WTC11 (cell line): ENCODE measurements at regions not wholly inside any gene's neighbourhood (a gene's known extent, or its start where the extent isn't known, plus 50 kb on each side); places are given as distances from the start of the nearest gene placed in this dataset.

ENCODE experiments used
- ATAC-seq: fragments of 200-7000 bp; cut with Tn5 transposase; 2 replicates; pipeline ENCODE4 v1.10.0; 2021; ENCODE audit warnings: mild to moderate bottlenecking, moderate library complexity
- CTCF ChIA-PET: fragments of 300-600 bp; sonication (Branson Sonifier 250); formaldehyde crosslinking; loops from one replicate; lab custom pipeline; 2021; ENCODE audit warnings: antibody characterized with exemption; lab: Charles Lee
- POLR2A ChIA-PET: fragments of 350-600 bp; sonication (Branson Sonifier 250); formaldehyde crosslinking; loops from one replicate; lab custom pipeline; 2021; ENCODE audit warnings: antibody characterized with exemption; lab: Charles Lee
- DNase-seq: peaks from one replicate; pipeline ENCODE4 v3.0.0; 2021; ENCODE audit warnings: low spot score
- H3K27ac Mint-ChIP-seq: 2 replicates; pipeline ENCODE4 v1.8.0; 2021; ENCODE audit warnings: mixed read lengths
- H3K27me3 Mint-ChIP-seq: 2 replicates; pipeline ENCODE4 v1.8.0; 2021; ENCODE audit warnings: low read depth, mild to moderate bottlenecking, moderate library complexity, mixed read lengths
- H3K36me3 Mint-ChIP-seq: 2 replicates; pipeline ENCODE4 v1.8.0; 2021; ENCODE audit warnings: mixed read lengths
- H3K4me1 Mint-ChIP-seq: 2 replicates; pipeline ENCODE4 v1.8.0; 2022; ENCODE audit warnings: mixed read lengths
- H3K4me3 Mint-ChIP-seq: 2 replicates; pipeline ENCODE4 v1.8.0; 2021; ENCODE audit warnings: mild to moderate bottlenecking, moderate library complexity, mixed read lengths
- H3K9me3 Mint-ChIP-seq: 2 replicates; pipeline ENCODE4 v1.8.0; 2021; ENCODE audit warnings: mixed read lengths
- CBFB ChIP-seq: sonication (generic); formaldehyde crosslinking; IDR thresholded peaks from 2 replicates; pipeline ENCODE4 v1.8.1; 2022; ENCODE audit warnings: mild to moderate bottlenecking, low read depth, missing genetic modification reagents
- CREM ChIP-seq: sonication (generic); formaldehyde crosslinking; IDR thresholded peaks from 2 replicates; pipeline ENCODE4 v1.8.1; 2022; ENCODE audit warnings: mild to moderate bottlenecking, missing genetic modification reagents, moderate library complexity
- ESRRA ChIP-seq: sonication (generic); formaldehyde crosslinking; IDR thresholded peaks from 2 replicates; pipeline ENCODE4 v1.8.1; 2022; ENCODE audit warnings: mild to moderate bottlenecking, missing genetic modification reagents, borderline replicate concordance
- ETV6 ChIP-seq: sonication (generic); formaldehyde crosslinking; IDR thresholded peaks from 2 replicates; pipeline ENCODE4 v1.8.1; 2022; ENCODE audit warnings: mild to moderate bottlenecking, missing genetic modification reagents
- FOXP1 ChIP-seq: sonication (generic); formaldehyde crosslinking; IDR thresholded peaks from 2 replicates; pipeline ENCODE4 v1.8.0; 2022; ENCODE audit warnings: missing genetic modification reagents, mild to moderate bottlenecking, moderate library complexity, borderline replicate concordance
- GABPB1 ChIP-seq: sonication (generic); formaldehyde crosslinking; IDR thresholded peaks from 2 replicates; pipeline ENCODE4 v1.8.1; 2023; ENCODE audit warnings: mild to moderate bottlenecking, missing genetic modification reagents
- MXD4 ChIP-seq: fragments of 250-450 bp; sonication (Bioruptor Pico); IDR thresholded peaks from 2 replicates; pipeline ENCODE4 v1.8.0; 2021; ENCODE audit warnings: mild to moderate bottlenecking, moderate library complexity, borderline replicate concordance
- NFATC4 ChIP-seq: fragments of 250-450 bp; sonication (Bioruptor Pico); IDR thresholded peaks from 2 replicates; pipeline ENCODE4 v1.9.0; 2021; ENCODE audit warnings: mild to moderate bottlenecking
- RELA ChIP-seq: sonication (generic); formaldehyde crosslinking; IDR thresholded peaks from 2 replicates; pipeline ENCODE4 v1.8.1; 2022; ENCODE audit warnings: missing genetic modification reagents, mild to moderate bottlenecking, borderline replicate concordance
- TP53 ChIP-seq: sonication (generic); formaldehyde crosslinking; IDR thresholded peaks from 2 replicates; pipeline ENCODE4 v1.8.1; 2023; ENCODE audit warnings: mild to moderate bottlenecking, missing genetic modification reagents
- ZNF138 ChIP-seq: sonication (generic); formaldehyde crosslinking; conservative IDR thresholded peaks from 2 replicates; pipeline ENCODE4 v1.8.1; 2022; ENCODE audit warnings: mild to moderate bottlenecking, moderate library complexity, missing genetic modification reagents
- ZNF671 ChIP-seq: fragments of 250-450 bp; sonication (Bioruptor Pico); IDR thresholded peaks from 2 replicates; pipeline ENCODE4 v1.8.0; 2021; ENCODE audit warnings: mild to moderate bottlenecking
- TF ChIP-seq, protein P1 (sequence below): fragments of 250-450 bp; sonication (Bioruptor Pico); IDR thresholded peaks from 2 replicates; pipeline ENCODE4 v1.9.0; 2021; ENCODE audit warnings: moderate library complexity, mild to moderate bottlenecking, inconsistent platforms, borderline replicate concordance
- TF ChIP-seq, protein P2 (sequence below): sonication (generic); formaldehyde crosslinking; IDR thresholded peaks from 2 replicates; pipeline ENCODE4 v1.8.0; 2022; ENCODE audit warnings: mild to moderate bottlenecking, missing genetic modification reagents
- TF ChIP-seq, protein P3 (sequence below): sonication (generic); formaldehyde crosslinking; IDR thresholded peaks from 2 replicates; pipeline ENCODE4 v1.8.0; 2022; ENCODE audit warnings: mild to moderate bottlenecking, missing genetic modification reagents
- TF ChIP-seq, protein P4 (sequence below): sonication (generic); formaldehyde crosslinking; IDR thresholded peaks from 2 replicates; pipeline ENCODE4 v1.8.1; 2022; ENCODE audit warnings: mild to moderate bottlenecking, missing genetic modification reagents, moderate library complexity, borderline replicate concordance
- TF ChIP-seq, protein P5 (sequence below): sonication (generic); formaldehyde crosslinking; IDR thresholded peaks from 2 replicates; pipeline ENCODE4 v1.8.1; 2022; ENCODE audit warnings: missing genetic modification reagents, borderline replicate concordance
- TF ChIP-seq, protein P6 (sequence below): sonication (generic); formaldehyde crosslinking; IDR thresholded peaks from 2 replicates; pipeline ENCODE4 v1.8.1; 2023; ENCODE audit warnings: mild to moderate bottlenecking, missing genetic modification reagents, moderate library complexity
- TF ChIP-seq, protein P7 (sequence below): sonication (generic); formaldehyde crosslinking; IDR thresholded peaks from 2 replicates; pipeline ENCODE4 v1.8.0; 2022; ENCODE audit warnings: missing genetic modification reagents

DNA sequence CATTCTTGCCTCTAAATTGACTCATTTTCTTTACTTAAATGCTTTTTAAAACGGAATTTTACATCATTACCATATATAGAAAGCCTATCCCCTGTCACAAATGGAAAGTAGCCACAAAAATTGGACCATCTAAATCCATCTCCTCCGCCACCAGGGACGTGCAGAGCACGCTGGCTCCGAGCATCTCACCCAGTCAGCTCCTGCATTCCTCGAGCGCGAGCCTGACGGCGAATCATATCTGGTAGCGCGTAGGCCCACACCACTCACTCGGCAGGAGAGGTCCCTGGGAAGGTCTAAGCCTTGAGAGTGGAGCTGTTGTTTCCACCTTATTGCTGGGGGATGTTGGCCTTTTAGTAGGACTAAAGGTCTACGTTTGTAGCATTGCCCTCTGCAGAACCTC, 152.4 kb downstream of the TRIM29 start:
- Mint-ChIP-seq H3K36me3 (no peaks in the 10 kb centered on the region), H3K27ac (no peak overlapping the region), H3K4me3 (no peak overlapping the region), H3K9me3 (no peaks in the 10 kb centered on the region), H3K27me3 (peaks cover 8% of the 10 kb centered on the region), H3K4me1 (0 out of 2 replicates have a peak, but pooled peaks cover 3% of the 10 kb centered on the region)
- POLR2A ChIA-PET = no interaction called here
- no peak for ATAC-seq
- CTCF ChIA-PET = interaction anchor here (1.3 kb wide), 1 partner anchor 8 kb away, joined by 6 read pairs; no protein-coding TSS in a partner anchor
- no peak for DNase-seq
- no peak for TF ChIP-seq ESRRA (CRISPR knock-in tag)
- TF ChIP-seq, protein P1, sequence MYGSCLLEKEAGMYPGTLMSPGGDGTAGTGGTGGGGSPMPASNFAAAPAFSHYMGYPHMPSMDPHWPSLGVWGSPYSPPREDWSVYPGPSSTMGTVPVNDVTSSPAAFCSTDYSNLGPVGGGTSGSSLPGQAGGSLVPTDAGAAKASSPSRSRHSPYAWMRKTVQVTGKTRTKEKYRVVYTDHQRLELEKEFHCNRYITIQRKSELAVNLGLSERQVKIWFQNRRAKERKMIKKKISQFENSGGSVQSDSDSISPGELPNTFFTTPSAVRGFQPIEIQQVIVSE = no peak
- TF ChIP-seq, protein P2, sequence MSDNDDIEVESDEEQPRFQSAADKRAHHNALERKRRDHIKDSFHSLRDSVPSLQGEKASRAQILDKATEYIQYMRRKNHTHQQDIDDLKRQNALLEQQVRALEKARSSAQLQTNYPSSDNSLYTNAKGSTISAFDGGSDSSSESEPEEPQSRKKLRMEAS = no peak
- TF ChIP-seq, protein P3, sequence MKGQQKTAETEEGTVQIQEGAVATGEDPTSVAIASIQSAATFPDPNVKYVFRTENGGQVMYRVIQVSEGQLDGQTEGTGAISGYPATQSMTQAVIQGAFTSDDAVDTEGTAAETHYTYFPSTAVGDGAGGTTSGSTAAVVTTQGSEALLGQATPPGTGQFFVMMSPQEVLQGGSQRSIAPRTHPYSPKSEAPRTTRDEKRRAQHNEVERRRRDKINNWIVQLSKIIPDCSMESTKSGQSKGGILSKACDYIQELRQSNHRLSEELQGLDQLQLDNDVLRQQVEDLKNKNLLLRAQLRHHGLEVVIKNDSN (CRISPR knock-in tag) = no peak
- TF ChIP-seq ZNF671 (CRISPR knock-in tag) = no peak
- TF ChIP-seq TP53 (CRISPR knock-in tag) = no peak
- TF ChIP-seq, protein P4, sequence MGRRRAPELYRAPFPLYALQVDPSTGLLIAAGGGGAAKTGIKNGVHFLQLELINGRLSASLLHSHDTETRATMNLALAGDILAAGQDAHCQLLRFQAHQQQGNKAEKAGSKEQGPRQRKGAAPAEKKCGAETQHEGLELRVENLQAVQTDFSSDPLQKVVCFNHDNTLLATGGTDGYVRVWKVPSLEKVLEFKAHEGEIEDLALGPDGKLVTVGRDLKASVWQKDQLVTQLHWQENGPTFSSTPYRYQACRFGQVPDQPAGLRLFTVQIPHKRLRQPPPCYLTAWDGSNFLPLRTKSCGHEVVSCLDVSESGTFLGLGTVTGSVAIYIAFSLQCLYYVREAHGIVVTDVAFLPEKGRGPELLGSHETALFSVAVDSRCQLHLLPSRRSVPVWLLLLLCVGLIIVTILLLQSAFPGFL (CRISPR knock-in tag) = no peak
- no peak for TF ChIP-seq RELA (CRISPR knock-in tag)
- TF ChIP-seq ZNF138 (CRISPR knock-in tag) = no peak
- TF ChIP-seq GABPB1 (CRISPR knock-in tag) = no peak
- TF ChIP-seq, protein P5, sequence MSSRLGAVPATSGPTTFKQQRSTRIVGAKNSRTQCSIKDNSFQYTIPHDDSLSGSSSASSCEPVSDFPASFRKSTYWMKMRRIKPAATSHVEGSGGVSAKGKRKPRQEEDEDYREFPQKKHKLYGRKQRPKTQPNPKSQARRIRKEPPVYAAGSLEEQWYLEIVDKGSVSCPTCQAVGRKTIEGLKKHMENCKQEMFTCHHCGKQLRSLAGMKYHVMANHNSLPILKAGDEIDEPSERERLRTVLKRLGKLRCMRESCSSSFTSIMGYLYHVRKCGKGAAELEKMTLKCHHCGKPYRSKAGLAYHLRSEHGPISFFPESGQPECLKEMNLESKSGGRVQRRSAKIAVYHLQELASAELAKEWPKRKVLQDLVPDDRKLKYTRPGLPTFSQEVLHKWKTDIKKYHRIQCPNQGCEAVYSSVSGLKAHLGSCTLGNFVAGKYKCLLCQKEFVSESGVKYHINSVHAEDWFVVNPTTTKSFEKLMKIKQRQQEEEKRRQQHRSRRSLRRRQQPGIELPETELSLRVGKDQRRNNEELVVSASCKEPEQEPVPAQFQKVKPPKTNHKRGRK (CRISPR knock-in tag) = no peak
- TF ChIP-seq NFATC4 (CRISPR knock-in tag) = no peak
- TF ChIP-seq MXD4 (CRISPR knock-in tag) = no peak
- TF ChIP-seq, protein P6, sequence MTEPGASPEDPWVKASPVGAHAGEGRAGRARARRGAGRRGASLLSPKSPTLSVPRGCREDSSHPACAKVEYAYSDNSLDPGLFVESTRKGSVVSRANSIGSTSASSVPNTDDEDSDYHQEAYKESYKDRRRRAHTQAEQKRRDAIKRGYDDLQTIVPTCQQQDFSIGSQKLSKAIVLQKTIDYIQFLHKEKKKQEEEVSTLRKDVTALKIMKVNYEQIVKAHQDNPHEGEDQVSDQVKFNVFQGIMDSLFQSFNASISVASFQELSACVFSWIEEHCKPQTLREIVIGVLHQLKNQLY (CRISPR knock-in tag) = no peak
- no peak for TF ChIP-seq CBFB
- no peak for TF ChIP-seq FOXP1 (CRISPR knock-in tag)
- TF ChIP-seq ETV6 (CRISPR knock-in tag) = no peak
- no peak for TF ChIP-seq CREM (CRISPR knock-in tag)
- TF ChIP-seq, protein P7, sequence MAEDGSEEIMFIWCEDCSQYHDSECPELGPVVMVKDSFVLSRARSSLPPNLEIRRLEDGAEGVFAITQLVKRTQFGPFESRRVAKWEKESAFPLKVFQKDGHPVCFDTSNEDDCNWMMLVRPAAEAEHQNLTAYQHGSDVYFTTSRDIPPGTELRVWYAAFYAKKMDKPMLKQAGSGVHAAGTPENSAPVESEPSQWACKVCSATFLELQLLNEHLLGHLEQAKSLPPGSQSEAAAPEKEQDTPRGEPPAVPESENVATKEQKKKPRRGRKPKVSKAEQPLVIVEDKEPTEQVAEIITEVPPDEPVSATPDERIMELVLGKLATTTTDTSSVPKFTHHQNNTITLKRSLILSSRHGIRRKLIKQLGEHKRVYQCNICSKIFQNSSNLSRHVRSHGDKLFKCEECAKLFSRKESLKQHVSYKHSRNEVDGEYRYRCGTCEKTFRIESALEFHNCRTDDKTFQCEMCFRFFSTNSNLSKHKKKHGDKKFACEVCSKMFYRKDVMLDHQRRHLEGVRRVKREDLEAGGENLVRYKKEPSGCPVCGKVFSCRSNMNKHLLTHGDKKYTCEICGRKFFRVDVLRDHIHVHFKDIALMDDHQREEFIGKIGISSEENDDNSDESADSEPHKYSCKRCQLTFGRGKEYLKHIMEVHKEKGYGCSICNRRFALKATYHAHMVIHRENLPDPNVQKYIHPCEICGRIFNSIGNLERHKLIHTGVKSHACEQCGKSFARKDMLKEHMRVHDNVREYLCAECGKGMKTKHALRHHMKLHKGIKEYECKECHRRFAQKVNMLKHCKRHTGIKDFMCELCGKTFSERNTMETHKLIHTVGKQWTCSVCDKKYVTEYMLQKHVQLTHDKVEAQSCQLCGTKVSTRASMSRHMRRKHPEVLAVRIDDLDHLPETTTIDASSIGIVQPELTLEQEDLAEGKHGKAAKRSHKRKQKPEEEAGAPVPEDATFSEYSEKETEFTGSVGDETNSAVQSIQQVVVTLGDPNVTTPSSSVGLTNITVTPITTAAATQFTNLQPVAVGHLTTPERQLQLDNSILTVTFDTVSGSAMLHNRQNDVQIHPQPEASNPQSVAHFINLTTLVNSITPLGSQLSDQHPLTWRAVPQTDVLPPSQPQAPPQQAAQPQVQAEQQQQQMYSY (CRISPR knock-in tag) = no peak
